ENCODE measurements at regions not wholly inside any gene's neighbourhood (a gene's known extent, or its start where the extent isn't known, plus 50 kb on each side); places are given as distances from the start of the nearest gene placed in this dataset.
"Not testable (repeated sequence)": the region's sequence is repeated elsewhere in the genome, so short reads cannot be mapped to it uniquely, and the experiment has no call there.

GRCh38 chr20:40933758-40934157 lies 94.9 kb upstream of the TOP1 start:
- no peak for DNase-seq (ENCODE audit: low spot score)

GRCh38 chr20:40938020-40938419 lies 90.6 kb upstream of the TOP1 start:
- no peak for DNase-seq (ENCODE audit: low spot score)

GRCh38 chr20:40939667-40940066 lies 89.0 kb upstream of the TOP1 start:
- DNase-seq (ENCODE audit: low spot score): no peak

GRCh38 chr20:40941133-40941610 lies 87.5 kb upstream of the TOP1 start:
- DNase-seq (ENCODE audit: low spot score): no peak

- no peak for DNase-seq (ENCODE audit: low spot score)
Observed at GRCh38 chr20:40942006-40942405, 86.6 kb upstream of the TOP1 start.

- no peak for DNase-seq (ENCODE audit: low spot score)
Observed at GRCh38 chr20:40942775-40943174, 85.8 kb upstream of the TOP1 start.

- no peak for DNase-seq (ENCODE audit: low spot score)
Observed at GRCh38 chr20:40943591-40943990, 85.0 kb upstream of the TOP1 start.

GRCh38 chr20:40945189-40945588 lies 83.4 kb upstream of the TOP1 start:
- no peak for DNase-seq (ENCODE audit: low spot score)

GRCh38 chr20:40945754-40946450 lies 82.7 kb upstream of the TOP1 start:
- DNase-seq (ENCODE audit: low spot score): no peak

GRCh38 chr20:40946451-40946850 lies 82.2 kb upstream of the TOP1 start:
- DNase-seq (ENCODE audit: low spot score): no peak

- no peak for DNase-seq (ENCODE audit: low spot score)
Observed at GRCh38 chr20:40948465-40949267, 80.0 kb upstream of the TOP1 start.

- no peak for DNase-seq (ENCODE audit: low spot score)
Observed at GRCh38 chr20:40949346-40949745, 79.3 kb upstream of the TOP1 start.

- DNase-seq (ENCODE audit: low spot score): no peak
Observed at GRCh38 chr20:40952136-40952535, 76.5 kb upstream of the TOP1 start.

GRCh38 chr20:40953416-40953815 lies 75.2 kb upstream of the TOP1 start:
- DNase-seq (ENCODE audit: low spot score): no peak

GRCh38 chr20:40953856-40954255 lies 74.8 kb upstream of the TOP1 start:
- no peak for DNase-seq (ENCODE audit: low spot score)

GRCh38 chr20:40954521-40955165 lies 74.0 kb upstream of the TOP1 start:
- no peak for DNase-seq (ENCODE audit: low spot score)

GRCh38 chr20:40955326-40955725 lies 73.3 kb upstream of the TOP1 start:
- DNase-seq (ENCODE audit: low spot score): no peak

GRCh38 chr20:40955826-40956225 lies 72.8 kb upstream of the TOP1 start:
- DNase-seq (ENCODE audit: low spot score): not testable (repeated sequence)

GRCh38 chr20:40956542-40957264 lies 71.9 kb upstream of the TOP1 start:
- no peak for DNase-seq (ENCODE audit: low spot score)

GRCh38 chr20:40957265-40957760 lies 71.3 kb upstream of the TOP1 start:
- DNase-seq (ENCODE audit: low spot score): no peak

GRCh38 chr20:40958598-40958997 lies 70.0 kb upstream of the TOP1 start:
- DNase-seq (ENCODE audit: low spot score): no peak
